OCI-LY7 (cell line): ENCODE measurements at regions not wholly inside any gene's neighbourhood (a gene's known extent, or its start where the extent isn't known, plus 50 kb on each side); places are given as distances from the start of the nearest gene placed in this dataset.
"Not testable (repeated sequence)": the region's sequence is repeated elsewhere in the genome, so short reads cannot be mapped to it uniquely, and the experiment has no call there.

Source experiments
- EZH2phosphoT487 ChIP-seq: fragments of 200-600 bp; sonication (generic); IDR thresholded peaks from 2 replicates; pipeline ENCODE4 v1.6.1; 2018; ENCODE audit warnings: low read depth, borderline replicate concordance, mild to moderate bottlenecking, mixed run types, antibody characterized with exemption, low read length, moderate library complexity, mixed read lengths
- TF ChIP-seq, protein P1 (sequence below): fragments of 200-600 bp; sonication (generic); conservative IDR thresholded peaks from 2 replicates; pipeline ENCODE4 v1.5.1; 2014; ENCODE audit warnings: mild to moderate bottlenecking, antibody characterized with exemption, low read length, moderate library complexity, mixed read lengths

DNA sequence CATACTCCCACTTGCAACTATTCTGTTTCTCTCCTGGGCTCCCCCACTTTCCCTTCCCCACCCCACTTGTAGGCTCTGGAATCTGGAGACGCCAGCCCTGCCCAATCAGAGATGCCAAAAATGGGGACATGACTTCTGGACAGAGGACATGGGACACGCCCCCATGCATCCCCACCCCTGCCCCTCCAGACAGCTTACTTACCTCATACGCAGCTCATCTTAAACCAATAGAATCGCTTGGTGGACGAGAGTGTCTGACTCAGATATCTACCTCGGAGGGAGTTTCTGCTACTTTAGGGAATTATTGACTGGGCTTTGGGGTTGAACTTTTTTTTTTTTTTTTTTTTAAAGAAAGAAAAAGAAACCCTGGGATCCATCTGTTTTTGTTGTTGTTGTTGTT lies 58.4 kb downstream of the CHST2 start:
- TF ChIP-seq, protein P1, sequence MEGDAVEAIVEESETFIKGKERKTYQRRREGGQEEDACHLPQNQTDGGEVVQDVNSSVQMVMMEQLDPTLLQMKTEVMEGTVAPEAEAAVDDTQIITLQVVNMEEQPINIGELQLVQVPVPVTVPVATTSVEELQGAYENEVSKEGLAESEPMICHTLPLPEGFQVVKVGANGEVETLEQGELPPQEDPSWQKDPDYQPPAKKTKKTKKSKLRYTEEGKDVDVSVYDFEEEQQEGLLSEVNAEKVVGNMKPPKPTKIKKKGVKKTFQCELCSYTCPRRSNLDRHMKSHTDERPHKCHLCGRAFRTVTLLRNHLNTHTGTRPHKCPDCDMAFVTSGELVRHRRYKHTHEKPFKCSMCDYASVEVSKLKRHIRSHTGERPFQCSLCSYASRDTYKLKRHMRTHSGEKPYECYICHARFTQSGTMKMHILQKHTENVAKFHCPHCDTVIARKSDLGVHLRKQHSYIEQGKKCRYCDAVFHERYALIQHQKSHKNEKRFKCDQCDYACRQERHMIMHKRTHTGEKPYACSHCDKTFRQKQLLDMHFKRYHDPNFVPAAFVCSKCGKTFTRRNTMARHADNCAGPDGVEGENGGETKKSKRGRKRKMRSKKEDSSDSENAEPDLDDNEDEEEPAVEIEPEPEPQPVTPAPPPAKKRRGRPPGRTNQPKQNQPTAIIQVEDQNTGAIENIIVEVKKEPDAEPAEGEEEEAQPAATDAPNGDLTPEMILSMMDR = not testable (repeated sequence)
- not testable (repeated sequence) for TF ChIP-seq EZH2phosphoT487
